SKM-1 (cell line): ENCODE measurements at regions not wholly inside any gene's neighbourhood (a gene's known extent, or its start where the extent isn't known, plus 50 kb on each side); places are given as distances from the start of the nearest gene placed in this dataset.
"Not testable (repeated sequence)": the region's sequence is repeated elsewhere in the genome, so short reads cannot be mapped to it uniquely, and the experiment has no call there.

Experiments
- DNase-seq: peaks from one replicate; lab custom pipeline; 2025; ENCODE audit not compliant: unreplicated experiment; lab: John Stamatoyannopoulos, UW

DNA sequence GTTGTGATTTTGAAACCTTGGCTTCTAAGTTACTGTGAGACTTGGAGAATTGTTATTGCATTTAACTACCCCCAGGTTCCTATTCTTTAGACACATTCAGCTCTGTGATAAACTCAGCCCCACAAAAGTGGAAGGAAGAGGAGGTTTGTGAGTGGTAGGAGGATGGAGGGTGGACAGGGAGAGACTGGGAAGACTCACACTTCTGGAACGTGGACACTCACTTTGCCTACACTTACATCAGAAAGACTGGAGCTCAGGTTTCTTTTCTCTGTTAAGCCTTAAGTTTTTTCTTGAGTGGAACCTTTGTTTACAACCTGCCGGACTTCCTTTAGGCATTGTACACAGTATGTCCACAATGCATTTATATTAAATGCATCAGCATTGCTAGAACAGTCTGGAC is 99.0 kb downstream of the AREG start:
- no peak for DNase-seq

DNA sequence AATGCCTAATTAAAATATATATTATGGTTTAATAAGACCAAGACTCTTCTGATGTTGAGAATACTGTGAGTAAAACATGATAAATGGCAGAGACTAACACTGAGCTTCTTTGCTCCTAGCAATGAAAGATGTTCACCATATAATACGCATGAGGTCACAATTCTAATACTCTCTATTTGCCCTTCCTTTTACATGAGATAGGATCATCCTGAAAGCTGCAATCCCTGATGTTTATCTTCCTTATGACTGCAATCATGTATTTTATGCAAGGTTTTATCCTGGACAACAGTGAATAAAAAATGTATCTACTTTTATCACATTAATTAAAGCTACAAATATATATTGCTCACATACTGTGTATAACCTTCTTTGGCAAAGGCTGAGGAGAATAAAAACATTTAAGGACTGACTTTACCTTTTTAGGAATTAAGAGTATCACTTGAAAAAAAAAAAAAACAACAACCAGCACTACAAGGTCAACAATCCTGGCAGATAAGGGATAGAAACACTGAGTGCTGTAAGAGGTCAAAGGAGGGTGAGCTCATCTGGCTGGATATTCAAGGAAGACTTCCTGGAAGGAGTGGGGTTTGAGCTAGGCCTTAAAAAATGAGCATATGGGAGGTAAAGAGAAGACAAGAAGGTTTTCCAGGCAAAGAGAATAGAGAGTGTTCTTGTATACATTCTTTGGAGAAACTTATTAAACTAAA is 99.9 kb downstream of the AREG start:
- no peak for DNase-seq

DNA sequence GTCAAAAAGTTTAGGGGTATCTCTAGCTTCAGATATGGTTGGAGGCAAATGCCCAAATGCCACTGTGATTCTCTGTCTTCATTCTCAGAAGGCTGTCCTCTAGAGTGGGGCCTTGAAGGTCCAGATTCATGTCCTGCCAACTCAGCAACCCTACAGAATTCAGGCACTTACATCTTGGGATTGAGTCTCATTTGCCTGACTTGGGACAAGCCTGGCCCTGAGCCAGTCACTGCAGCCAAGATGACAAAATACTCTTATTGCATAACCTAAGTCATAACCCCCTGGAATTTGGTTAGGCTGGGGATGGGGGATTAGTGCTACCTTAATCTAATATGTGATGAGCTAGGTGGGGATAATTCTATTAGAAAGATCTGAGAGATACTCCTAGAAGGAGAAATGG is 100.5 kb downstream of the AREG start:
- DNase-seq: no peak

DNA sequence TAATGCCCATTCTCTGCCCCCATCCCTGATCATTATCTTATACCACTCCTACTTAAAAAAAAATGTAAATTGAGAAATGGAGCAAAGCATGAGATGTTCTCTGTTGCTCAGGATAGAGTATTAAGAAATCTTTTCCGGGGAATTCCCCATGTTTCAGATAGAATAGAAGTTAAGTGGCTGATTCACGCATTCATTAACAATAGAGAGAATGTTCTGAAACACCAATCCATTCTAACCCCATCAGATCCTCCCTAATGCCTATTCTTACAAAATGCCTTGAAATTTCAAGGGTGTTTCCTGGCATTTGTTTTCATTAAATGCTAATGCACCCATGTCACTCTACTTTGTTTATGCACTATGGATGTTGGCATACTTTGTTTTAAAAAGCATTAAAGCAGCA is 101.1 kb downstream of the AREG start:
- no peak for DNase-seq

DNA sequence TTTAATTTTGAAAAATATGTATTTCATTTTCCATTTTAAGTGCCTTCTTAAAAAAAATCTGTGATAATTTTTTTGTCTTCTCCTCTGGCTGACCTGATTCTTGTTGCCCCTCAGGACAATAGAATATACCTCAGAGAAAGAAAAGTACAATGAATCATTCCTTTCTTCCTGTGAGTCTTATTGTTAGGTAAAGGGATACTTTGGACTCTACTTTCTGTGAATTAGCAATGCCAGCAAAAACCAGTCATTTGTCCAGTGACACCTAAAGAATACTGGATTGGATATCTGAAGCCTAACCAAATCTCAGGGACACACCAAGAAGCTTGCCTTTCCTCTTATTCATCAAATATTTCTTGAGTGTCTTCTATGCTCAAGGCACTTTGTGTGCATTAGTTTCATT is 102.1 kb downstream of the AREG start:
- DNase-seq: no peak

DNA sequence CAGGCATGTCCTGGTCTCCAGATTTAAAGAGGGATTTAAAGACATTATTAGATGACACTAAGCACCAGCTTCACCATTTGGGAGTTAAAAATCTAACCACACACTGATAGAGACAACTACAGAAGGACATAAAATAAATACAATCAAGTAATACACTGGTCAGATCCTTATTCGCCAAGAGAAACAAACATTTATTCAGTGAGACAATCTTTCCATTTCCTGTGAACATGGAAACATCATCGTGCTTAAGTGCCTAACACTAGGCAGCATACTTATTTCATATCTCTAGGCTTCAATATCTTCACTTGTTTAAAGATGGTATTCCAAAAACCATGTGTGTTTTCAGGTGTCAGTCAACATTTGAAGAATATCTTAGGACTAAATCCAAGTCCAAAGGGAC is 103.6 kb downstream of the AREG start:
- DNase-seq: no peak

DNA sequence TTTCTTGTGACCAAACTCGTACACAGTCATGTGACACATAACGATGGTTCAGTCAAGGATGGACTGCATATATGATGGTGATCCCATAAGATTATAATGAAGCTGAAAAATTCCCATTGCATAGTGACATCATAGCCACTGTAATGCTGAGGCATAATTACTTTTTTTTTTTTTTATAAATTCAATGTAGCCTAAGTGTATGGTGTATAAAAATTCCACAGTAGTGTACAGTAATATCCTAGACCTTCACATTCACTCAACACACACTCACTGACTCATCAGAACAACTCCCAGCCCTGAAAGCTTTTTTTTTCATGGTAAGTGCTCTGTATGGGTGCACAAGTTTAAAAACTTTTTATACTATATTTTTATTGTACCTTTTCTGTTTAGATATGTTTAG is 105.0 kb downstream of the AREG start:
- DNase-seq: no peak

DNA sequence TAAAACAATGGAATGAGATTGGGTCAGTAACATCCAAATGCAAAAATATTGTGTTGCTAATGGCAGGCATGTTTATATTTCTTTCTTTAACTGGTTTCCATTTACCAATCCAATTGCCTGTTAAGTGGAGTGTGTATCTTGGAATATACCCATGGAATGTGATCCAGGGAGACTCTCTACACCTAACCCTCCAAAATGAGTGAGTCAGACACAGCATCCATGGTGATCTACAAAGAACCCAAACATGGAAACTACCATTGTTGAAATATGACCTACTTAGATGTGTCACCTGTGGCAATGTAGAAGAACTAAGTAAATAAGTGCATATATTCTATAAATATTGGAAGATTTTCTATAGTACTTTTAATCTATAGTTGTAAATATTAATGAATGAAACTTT is 110.3 kb downstream of the AREG start:
- DNase-seq: no peak

DNA sequence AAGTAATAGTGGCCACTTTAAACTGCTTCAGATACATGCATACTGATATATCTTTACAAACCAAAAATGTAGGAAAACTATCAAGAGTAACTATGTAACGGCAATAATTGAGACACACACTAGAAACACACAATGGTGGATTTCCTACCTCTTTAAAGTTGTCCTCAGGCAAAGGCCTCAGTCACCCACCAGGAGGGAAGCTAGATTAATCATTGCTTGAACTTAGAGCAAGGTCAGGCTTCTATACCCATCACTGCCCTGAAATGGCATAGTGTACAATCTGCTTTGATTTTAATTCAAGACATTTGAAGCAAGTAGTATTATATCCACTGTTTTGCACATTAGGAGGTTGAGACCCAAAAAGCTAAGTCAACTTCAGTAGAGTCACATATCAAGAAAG is 110.9 kb downstream of the AREG start:
- DNase-seq: no peak

DNA sequence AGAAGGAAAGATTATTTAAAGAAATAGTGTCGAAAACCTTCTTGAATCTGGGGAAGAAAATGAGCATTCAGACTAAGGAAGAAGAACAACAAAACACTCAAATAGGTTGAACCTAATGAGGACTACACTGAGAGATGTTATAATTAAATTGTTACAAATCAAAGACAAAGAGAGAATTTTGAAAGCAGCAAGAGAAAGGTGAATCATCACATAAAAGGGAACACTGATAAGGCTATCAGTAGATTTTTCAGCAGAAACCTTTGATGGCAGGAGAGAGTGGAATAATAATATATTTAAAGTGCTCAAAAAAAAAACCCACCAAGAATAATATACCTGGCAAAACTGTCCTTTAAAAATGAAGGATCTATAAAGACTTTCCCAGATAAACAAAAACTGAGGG is 114.9 kb downstream of the AREG start:
- DNase-seq: no peak

DNA sequence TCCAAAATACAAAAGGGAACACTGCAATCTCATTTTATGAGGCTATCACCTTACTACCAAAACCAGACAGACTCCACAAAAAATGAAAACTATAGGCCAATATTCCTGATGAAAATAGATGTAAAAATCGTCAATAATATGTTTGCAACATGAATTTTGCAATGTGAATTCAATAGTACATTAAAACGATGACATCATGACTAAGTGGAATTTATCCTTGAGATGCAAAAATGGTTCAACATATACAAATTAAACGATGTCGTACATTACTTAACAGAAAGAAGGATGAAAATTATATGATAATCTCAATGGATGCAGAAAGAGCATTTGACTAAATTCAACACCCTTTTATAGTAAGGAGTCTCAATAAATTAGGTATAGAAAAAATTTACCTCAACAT is 123.0 kb downstream of the AREG start:
- DNase-seq: no peak

DNA sequence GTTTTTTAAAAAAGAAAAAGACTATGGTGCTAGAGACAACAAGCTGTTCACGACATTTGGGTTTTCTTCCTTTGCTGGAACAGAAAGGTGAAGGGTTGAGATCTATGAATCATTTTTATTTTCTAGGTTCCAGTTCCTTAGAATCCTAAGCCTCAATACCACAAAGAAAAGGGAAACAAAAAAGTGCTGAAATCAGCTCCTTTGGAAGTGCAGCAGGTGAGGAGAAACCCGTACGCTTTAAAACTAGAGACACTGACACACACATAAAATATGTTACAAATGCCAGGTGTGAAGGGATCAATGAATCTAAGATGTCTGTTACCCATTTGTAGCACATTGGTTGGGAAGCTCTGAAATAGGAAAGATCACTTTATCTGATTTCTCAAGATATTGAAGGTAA is 125.2 kb downstream of the AREG start:
- DNase-seq: no peak

DNA sequence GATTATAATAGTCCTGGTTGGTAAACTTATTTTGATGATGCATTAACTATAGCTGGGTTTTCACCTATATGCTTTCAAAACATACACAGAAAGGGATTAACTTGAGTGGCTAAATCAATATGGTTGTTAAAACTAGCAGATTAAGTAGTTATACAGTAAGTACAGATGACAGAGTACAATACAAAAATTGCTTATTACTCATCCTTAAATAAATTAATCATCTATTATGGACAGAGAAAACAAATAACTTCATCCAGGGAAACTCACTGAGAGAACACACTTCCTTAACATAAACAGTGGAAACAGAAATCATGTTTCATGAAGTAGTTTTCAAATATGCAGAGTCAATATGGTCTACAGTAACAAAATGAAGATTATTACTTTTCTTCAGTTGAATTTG is 133.4 kb downstream of the AREG start:
- no peak for DNase-seq

DNA sequence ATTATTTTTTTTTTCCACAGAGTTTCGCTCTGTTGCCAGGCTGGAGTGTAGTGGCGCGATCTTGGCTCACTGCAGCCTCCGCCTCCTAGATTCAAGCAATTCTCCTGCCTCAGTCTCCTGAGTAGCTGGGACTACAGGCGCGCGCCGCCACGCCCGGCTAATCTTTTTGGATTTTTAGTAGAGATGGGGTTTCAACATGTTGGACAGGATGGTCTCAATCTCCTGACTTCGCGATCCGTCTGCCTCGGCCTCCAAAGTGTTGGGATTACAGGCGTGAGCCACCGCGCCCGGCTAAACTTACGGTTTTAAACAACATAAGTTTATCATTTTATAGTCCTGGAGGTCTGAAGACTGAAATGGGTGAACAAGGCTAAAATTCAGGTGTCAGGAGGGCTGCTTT is 133.9 kb downstream of the AREG start:
- not testable (repeated sequence) for DNase-seq

DNA sequence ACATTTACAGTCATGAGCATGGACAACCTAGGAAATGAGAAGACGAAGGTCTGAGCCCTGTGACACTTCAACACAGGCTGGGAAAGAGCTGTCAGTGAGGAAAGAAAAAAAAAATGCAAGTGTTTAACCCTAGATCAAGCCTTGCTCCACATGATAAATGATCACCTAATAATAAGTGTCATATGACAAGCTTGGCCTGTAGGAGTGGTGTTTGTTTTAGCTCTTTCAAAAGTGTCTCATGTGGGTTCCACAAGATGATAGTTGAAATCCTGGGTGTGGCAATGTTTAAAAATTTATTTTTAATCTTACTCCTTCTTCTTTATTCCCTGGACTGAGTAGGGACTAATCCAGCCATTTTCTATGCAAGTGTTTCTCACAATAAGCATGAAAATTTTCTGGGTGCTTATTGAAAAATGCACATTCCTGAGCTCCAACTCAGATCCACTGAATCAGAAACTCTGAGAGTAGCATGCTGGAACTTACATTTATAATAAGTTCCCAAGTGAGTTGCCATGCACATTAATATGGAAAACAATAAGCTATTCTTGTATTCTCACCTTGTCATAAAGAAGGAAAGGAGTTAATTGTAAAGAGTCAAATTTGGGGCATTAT is 138.3 kb downstream of the AREG start:
- DNase-seq: no peak

DNA sequence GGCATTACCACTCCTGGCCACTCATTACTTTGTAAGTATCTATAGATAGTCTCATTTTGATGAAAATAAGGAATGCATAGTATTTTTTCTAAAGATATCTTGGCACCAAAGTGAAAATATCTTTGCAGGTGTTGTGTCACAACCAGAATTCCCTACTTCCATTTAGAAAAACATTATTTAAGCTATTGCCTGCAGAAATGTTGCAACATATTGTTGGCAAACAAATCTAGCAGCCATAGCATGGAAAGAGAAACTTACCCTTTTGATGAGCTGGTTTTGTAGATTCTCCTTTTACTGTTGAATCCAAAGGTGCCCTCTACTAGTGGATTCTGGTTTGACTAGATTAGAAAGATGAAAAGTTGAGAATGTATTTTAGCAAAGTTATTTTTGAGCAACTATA is 138.8 kb downstream of the AREG start:
- no peak for DNase-seq

DNA sequence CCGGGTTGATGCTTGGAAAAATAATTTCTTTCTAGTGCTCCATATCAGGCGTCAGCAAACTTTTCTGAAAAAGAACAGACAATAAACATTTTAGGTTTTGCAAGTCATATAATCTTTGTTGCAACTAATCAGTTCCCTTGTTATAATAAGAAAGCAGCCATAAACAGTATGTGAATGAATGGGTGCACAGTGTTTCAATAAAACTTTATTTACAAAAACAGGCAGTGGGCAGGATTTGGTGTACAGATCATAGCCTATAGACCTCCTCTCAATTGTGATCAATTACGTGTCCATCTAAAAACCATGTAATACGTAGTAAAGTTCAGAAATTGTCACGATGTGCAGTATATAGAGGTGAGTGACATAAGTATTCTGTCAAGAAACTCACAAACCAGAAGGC is 143.4 kb downstream of the AREG start:
- no peak for DNase-seq

DNA sequence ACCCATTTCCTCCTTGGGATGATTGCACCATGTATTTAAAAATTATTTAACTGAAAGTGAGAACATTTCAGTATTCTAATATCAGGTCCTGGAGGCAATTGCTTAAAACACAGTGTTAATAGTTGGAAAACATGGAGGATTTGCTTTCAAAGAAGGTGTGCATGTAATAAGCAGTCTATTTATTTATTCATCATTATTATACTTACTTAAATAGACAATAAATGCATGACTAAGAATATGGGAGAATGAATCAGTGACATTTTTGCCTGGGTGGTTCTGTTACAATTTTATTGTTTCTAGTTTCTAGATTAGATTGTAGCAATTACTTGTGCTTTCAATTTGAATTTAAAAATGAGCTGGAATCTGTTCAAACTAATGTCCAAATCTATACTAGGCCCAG is 145.5 kb downstream of the AREG start:
- no peak for DNase-seq

DNA sequence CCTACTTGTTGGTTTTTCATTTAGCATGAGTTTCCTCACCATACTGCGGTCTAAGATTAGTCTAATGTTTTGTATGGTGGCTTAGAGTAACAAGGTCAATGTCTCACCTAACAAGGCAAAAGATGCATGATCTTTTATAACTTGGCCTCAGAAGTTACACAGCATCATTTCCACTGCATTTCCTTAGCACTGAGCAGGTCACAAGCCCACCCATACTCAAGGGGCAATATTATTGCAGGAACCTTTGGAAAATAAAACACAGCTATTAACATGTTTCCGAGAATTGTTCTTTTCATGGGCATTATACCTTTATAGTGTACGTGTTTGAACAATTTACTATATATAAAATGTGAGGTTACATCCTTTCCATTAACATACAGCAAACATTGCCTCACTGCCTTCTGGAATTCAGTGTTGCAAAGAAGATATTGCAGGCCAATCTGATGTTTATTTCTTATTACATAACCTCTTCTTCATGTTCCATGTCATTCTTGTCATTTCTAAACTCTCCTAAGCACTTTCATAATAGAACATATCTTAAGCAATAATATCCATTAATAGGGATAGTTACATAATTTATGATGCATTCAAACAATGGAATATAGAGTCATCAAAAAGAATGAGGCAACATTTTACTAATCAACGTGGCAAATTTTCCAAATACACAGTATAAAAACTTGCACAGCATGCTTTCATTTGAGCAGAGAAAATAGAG is 153.8 kb downstream of the AREG start:
- no peak for DNase-seq

DNA sequence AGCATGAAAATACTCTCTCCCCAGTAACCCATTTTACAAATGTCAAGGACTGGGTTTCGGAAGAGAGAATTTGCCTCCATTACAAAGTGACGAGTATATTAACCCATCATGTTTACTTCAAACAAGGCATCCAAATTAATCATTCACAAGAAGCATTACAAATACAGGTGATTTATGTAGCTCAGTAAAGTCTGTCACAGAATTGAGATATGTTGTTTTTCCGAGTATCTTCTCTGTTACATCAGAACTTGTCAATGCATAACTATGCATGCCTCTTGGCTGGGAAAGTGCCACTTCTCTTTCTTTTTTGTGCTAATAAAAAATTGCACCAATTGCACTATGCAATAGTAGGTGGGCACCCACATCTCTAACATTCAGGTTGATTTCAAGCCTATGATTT is 158.2 kb downstream of the AREG start:
- no peak for DNase-seq

DNA sequence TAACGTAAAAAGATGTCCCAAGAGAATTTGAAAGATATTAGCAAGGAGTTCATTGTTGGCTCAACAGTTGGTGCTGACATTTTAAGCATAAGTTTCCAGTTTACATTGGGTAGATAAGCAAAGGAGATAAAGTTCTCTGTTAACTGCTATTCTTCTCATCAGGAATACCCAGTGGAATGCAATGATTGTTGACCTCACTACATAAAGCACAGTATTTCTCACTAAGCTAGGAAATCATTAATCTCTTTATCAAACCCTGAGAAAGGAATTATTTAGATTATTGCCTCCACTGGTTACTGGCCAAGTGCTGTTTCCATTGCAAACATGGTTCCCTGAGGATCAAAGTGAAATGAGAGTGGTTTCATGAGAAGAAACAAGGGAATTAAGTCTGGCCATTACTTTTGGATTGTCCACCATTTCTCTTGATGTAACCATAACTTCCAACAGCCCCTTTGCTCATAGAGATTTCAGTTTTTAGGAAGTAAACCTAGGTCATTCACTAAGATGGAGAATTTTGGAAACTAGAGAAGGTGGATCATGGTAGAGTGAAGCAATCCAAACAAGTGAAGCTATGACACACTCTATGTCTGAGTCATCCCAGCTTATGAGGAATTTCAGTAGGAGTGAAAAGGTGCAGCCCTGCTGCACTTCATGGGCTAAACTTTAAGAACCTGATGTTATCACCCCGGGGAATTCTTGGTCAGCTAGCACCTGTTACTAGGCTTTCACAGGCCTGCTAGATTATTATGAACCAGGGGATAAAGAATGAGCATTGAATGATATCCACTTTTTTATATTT is 163.4 kb downstream of the AREG start:
- no peak for DNase-seq

DNA sequence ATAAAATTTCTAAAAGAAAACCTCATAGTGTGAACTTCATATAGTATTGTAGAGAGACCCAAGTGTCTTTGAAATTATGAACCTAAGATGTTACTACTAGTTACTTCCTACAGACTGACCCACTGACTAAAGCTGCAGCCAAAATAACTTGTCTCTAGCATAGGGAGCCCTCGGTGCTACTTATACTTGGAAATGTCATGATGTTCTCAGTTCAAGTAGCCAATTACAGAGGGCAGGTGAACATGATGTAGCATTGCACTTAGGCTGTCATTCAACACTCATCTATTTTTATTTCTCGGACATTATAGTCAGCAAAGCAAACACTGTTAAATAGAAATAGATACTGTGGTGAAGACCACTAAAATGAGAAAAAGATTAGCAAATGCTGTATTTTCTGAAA is 165.6 kb downstream of the AREG start:
- DNase-seq: no peak
